Fibroblast of villous mesenchyme (primary cell): ENCODE measurements at regions not wholly inside any gene's neighbourhood (a gene's known extent, or its start where the extent isn't known, plus 50 kb on each side); places are given as distances from the start of the nearest gene placed in this dataset.

Source experiments
- DNase-seq: peaks from one replicate; pipeline ENCODE4 v3.0.0-alpha.2; 2010; ENCODE audit warnings: low read depth
- H3K4me3 ChIP-seq: 2 replicates; pipeline ENCODE4 v1.5.1; 2011; ENCODE audit warnings: low read depth, mild to moderate bottlenecking, low read length
- CTCF ChIP-seq: IDR thresholded peaks from 2 replicates; pipeline ENCODE4 v1.5.1; 2012; ENCODE audit warnings: low read depth, mild to moderate bottlenecking, low read length; ENCODE audit not compliant: insufficient read depth

- H3K4me3 ChIP-seq: no peak overlapping the region
- DNase-seq: no peak
- TF ChIP-seq CTCF: no peak
These were observed 1433.1 kb downstream of the PLA2G4A start for GRCh38 chr1:188261849-188262248.

- TF ChIP-seq CTCF: no peak
- no peak for DNase-seq
- H3K4me3 ChIP-seq: no peak overlapping the region
These were observed 1441.2 kb downstream of the PLA2G4A start for GRCh38 chr1:188269956-188270355.

GRCh38 chr1:188270497-188270896, 1441.7 kb downstream of the PLA2G4A start:
- no peak overlapping the region for H3K4me3 ChIP-seq
- no peak for TF ChIP-seq CTCF
- DNase-seq: no peak

GRCh38 chr1:188277771-188278170, 1449.0 kb downstream of the PLA2G4A start:
- TF ChIP-seq CTCF: no peak
- no peak overlapping the region for H3K4me3 ChIP-seq
- no peak for DNase-seq

GRCh38 chr1:188281921-188282320, 1453.2 kb downstream of the PLA2G4A start:
- H3K4me3 ChIP-seq: no peak overlapping the region
- TF ChIP-seq CTCF: no peak
- DNase-seq: no peak

GRCh38 chr1:188295157-188295556, 1466.4 kb downstream of the PLA2G4A start:
- no peak for DNase-seq
- TF ChIP-seq CTCF: no peak
- H3K4me3 ChIP-seq: no peak overlapping the region

- no peak for DNase-seq
- no peak overlapping the region for H3K4me3 ChIP-seq
- TF ChIP-seq CTCF: no peak
These were observed 1474.0 kb downstream of the PLA2G4A start for GRCh38 chr1:188302746-188303145.
